NB4 (cell line): ENCODE measurements at regions not wholly inside any gene's neighbourhood (a gene's known extent, or its start where the extent isn't known, plus 50 kb on each side); places are given as distances from the start of the nearest gene placed in this dataset.

Experiments
- MYC ChIP-seq: IDR thresholded peaks from 2 replicates; pipeline ENCODE4 v1.6.1; 2011; ENCODE audit warnings: low read depth, low read length
- POLR2A ChIP-seq: IDR thresholded peaks from 2 replicates; pipeline ENCODE4 v1.6.1; 2011; ENCODE audit warnings: mild to moderate bottlenecking; ENCODE audit not compliant: insufficient read length; ENCODE audit errors: extremely low read depth
- TF ChIP-seq, protein P1 (sequence below): IDR thresholded peaks from one replicate; pipeline ENCODE4 v1.5.1; 2012; ENCODE audit warnings: low read depth, low read length
- TF ChIP-seq, protein P2 (sequence below): IDR thresholded peaks from 2 replicates; pipeline ENCODE4 v1.6.1; 2011; ENCODE audit warnings: low read depth, low read length

DNA sequence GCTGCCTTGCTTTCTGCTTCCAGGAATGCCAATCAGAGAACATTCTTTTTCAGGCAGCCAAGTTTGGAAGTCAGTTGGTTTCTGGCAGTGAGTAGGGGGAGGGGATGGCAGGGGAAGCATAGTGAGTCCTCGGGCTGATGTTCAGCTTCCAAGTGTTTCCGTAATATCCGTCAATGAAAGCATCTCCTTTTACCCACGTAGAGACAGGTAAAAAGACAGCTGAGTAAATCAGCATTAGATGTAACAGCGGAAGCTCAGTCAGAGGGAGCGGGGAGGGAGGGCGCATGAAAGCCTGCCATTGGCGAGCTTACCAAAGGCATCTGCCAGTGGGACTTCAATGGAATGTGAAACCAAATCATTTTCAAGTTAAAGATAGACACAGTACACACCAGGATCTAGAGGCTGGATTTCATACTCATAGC lies 117.1 kb upstream of the DTNA start:
- TF ChIP-seq, protein P1, sequence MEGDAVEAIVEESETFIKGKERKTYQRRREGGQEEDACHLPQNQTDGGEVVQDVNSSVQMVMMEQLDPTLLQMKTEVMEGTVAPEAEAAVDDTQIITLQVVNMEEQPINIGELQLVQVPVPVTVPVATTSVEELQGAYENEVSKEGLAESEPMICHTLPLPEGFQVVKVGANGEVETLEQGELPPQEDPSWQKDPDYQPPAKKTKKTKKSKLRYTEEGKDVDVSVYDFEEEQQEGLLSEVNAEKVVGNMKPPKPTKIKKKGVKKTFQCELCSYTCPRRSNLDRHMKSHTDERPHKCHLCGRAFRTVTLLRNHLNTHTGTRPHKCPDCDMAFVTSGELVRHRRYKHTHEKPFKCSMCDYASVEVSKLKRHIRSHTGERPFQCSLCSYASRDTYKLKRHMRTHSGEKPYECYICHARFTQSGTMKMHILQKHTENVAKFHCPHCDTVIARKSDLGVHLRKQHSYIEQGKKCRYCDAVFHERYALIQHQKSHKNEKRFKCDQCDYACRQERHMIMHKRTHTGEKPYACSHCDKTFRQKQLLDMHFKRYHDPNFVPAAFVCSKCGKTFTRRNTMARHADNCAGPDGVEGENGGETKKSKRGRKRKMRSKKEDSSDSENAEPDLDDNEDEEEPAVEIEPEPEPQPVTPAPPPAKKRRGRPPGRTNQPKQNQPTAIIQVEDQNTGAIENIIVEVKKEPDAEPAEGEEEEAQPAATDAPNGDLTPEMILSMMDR = no peak
- TF ChIP-seq POLR2A = no peak
- TF ChIP-seq, protein P2, sequence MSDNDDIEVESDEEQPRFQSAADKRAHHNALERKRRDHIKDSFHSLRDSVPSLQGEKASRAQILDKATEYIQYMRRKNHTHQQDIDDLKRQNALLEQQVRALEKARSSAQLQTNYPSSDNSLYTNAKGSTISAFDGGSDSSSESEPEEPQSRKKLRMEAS = no peak
- TF ChIP-seq MYC = no peak
